Suprapubic skin (tissue), 4 donors: ENCODE measurements at regions not wholly inside any gene's neighbourhood (a gene's known extent, or its start where the extent isn't known, plus 50 kb on each side); places are given as distances from the start of the nearest gene placed in this dataset.

Source experiments
- EP300 ChIP-seq: sonication (generic); formaldehyde crosslinking; IDR thresholded peaks from one replicate; pipeline ENCODE4 v1.6.1; 2017; ENCODE audit warnings: antibody characterized with exemption
- POLR2A ChIP-seq, 2 donors: fragments of 450-650 bp; IDR thresholded peaks; one replicate each; pipeline ENCODE4 v1.6.1; 2017; ENCODE audit warnings: antibody characterized with exemption in 2 of 2, mild to moderate bottlenecking in 2 of 2, moderate library complexity in 2 of 2
- POLR2AphosphoS5 ChIP-seq, 3 donors: sonication (generic); formaldehyde crosslinking; IDR thresholded peaks; one replicate each; pipeline ENCODE4 v1.6.1; 2017; ENCODE audit warnings: antibody characterized with exemption in 3 of 3
- TF ChIP-seq, protein P1 (sequence below), 2 donors: fragments of 200-600 bp in 1 of 2; fragments of 450-650 bp in 1 of 2; sonication (generic) in 1 of 2; IDR thresholded peaks; one replicate each; pipeline ENCODE4 v1.5.1; 2016 to 2019; ENCODE audit warnings: antibody characterized with exemption in 2 of 2, mild to moderate bottlenecking in 1 of 2, moderate library complexity in 1 of 2

DNA sequence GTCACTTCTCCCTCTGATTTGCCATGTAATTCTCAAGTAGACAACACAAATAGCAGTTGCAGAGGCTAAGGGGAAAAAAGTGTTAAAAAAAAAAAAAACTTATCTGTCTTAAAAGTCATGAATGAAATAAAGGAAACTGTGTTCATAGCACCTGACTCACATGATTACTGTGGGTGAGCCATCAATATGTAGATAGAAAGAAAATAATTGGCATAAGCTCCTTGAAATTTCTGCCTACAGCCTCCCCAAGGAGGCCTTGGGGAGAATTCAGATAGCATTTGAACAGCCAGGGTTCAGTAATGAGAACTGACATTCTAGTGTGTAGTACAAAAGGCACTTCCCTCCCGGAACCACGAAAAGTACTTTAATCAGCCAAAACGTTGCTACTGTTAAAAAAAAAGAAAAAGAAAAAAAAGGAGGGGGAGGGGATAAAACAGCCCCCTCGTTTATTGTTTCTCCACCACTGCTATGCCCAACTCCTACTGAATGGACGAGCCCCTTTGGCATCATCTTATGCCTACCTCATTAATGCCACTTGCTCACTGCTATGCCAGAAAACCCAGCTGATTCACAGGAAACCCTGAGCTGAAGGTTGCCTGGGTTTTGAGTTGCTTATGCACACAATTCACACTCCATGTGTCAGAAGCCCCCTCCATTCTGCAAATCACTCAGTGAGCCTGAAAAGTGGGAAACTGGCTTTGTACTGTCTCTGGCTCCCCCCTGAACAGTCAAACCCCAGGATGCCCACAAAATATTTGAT is 65.5 kb upstream of the KLF7 start:
- TF ChIP-seq, protein P1, sequence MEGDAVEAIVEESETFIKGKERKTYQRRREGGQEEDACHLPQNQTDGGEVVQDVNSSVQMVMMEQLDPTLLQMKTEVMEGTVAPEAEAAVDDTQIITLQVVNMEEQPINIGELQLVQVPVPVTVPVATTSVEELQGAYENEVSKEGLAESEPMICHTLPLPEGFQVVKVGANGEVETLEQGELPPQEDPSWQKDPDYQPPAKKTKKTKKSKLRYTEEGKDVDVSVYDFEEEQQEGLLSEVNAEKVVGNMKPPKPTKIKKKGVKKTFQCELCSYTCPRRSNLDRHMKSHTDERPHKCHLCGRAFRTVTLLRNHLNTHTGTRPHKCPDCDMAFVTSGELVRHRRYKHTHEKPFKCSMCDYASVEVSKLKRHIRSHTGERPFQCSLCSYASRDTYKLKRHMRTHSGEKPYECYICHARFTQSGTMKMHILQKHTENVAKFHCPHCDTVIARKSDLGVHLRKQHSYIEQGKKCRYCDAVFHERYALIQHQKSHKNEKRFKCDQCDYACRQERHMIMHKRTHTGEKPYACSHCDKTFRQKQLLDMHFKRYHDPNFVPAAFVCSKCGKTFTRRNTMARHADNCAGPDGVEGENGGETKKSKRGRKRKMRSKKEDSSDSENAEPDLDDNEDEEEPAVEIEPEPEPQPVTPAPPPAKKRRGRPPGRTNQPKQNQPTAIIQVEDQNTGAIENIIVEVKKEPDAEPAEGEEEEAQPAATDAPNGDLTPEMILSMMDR (IDR thresholded peaks at IDR 0.05), result no peak
- no peak for TF ChIP-seq EP300
- no peak for TF ChIP-seq POLR2AphosphoS5 (IDR thresholded peaks at IDR 0.05)
- TF ChIP-seq POLR2A (IDR thresholded peaks at IDR 0.05), result no peak
